ENCODE measurements at regions not wholly inside any gene's neighbourhood (a gene's known extent, or its start where the extent isn't known, plus 50 kb on each side); places are given as distances from the start of the nearest gene placed in this dataset.

GRCh38 chr2:104756118-104756517, 97.8 kb upstream of the POU3F3 start:
- TF ChIP-seq POLR2A (IDR thresholded peaks at IDR 0.05) (no peak), CTCF (IDR thresholded peaks at IDR 0.05) (no peak)
